ENCODE measurements at regions not wholly inside any gene's neighbourhood (a gene's known extent, or its start where the extent isn't known, plus 50 kb on each side); places are given as distances from the start of the nearest gene placed in this dataset.

GRCh38 chr12:28622406-28622805, 432.1 kb downstream of the CCDC91 start:
- Mint-ChIP-seq H3K9me3 (no peaks in the 10 kb centered on the region), H3K36me3 (ENCODE audit: low read depth) (no peaks in the 10 kb centered on the region), H3K4me3 (no peak overlapping the region), H3K27me3 (ENCODE audit: low read depth, poor library complexity) (peaks cover 4% of the 10 kb centered on the region), H3K27ac (no peak overlapping the region), H3K4me1 (no peaks in the 10 kb centered on the region)
- no peak for DNase-seq
- no peak for TF ChIP-seq CTCF (IDR thresholded peaks at IDR 0.05)

GRCh38 chr12:28626504-28626903, 436.2 kb downstream of the CCDC91 start:
- DNase-seq: no peak
- TF ChIP-seq CTCF (IDR thresholded peaks at IDR 0.05): no peak
- H3K27me3 Mint-ChIP-seq (ENCODE audit: low read depth, poor library complexity): peaks cover under 1% of the 10 kb centered on the region
- H3K4me3 Mint-ChIP-seq: no peak overlapping the region
- H3K4me1 Mint-ChIP-seq: no peaks in the 10 kb centered on the region
- no peaks in the 10 kb centered on the region for H3K36me3 Mint-ChIP-seq (ENCODE audit: low read depth)
- no peak overlapping the region for H3K27ac Mint-ChIP-seq
- H3K9me3 Mint-ChIP-seq: no peaks in the 10 kb centered on the region

GRCh38 chr12:28629691-28630090, 439.4 kb downstream of the CCDC91 start:
- no peaks in the 10 kb centered on the region for H3K4me1 Mint-ChIP-seq
- H3K27ac Mint-ChIP-seq: no peak overlapping the region
- DNase-seq: no peak
- peaks cover 4% of the 10 kb centered on the region for H3K27me3 Mint-ChIP-seq (ENCODE audit: low read depth, poor library complexity)
- TF ChIP-seq CTCF (IDR thresholded peaks at IDR 0.05): no peak
- H3K4me3 Mint-ChIP-seq: no peak overlapping the region
- no peaks in the 10 kb centered on the region for H3K9me3 Mint-ChIP-seq
- no peaks in the 10 kb centered on the region for H3K36me3 Mint-ChIP-seq (ENCODE audit: low read depth)

GRCh38 chr12:28631831-28632230, 441.6 kb downstream of the CCDC91 start:
- Mint-ChIP-seq H3K9me3 (no peaks in the 10 kb centered on the region), H3K27ac (no peak overlapping the region), H3K4me3 (no peak overlapping the region), H3K36me3 (ENCODE audit: low read depth) (no peaks in the 10 kb centered on the region), H3K27me3 (ENCODE audit: low read depth, poor library complexity) (peaks cover 4% of the 10 kb centered on the region), H3K4me1 (no peaks in the 10 kb centered on the region)
- no peak for DNase-seq
- TF ChIP-seq CTCF (IDR thresholded peaks at IDR 0.05): no peak

GRCh38 chr12:28640519-28640918, 450.3 kb downstream of the CCDC91 start:
- H3K4me3 Mint-ChIP-seq: no peak overlapping the region
- peaks cover 7% of the 10 kb centered on the region for H3K27me3 Mint-ChIP-seq (ENCODE audit: low read depth, poor library complexity)
- H3K4me1 Mint-ChIP-seq: no peaks in the 10 kb centered on the region
- no peaks in the 10 kb centered on the region for H3K36me3 Mint-ChIP-seq (ENCODE audit: low read depth)
- no peaks in the 10 kb centered on the region for H3K9me3 Mint-ChIP-seq
- no peak for DNase-seq
- H3K27ac Mint-ChIP-seq: no peak overlapping the region
- no peak for TF ChIP-seq CTCF (IDR thresholded peaks at IDR 0.05)

- TF ChIP-seq CTCF (IDR thresholded peaks at IDR 0.05): no peak
- H3K27ac Mint-ChIP-seq: no peak overlapping the region
- DNase-seq: no peak
- H3K27me3 Mint-ChIP-seq (ENCODE audit: low read depth, poor library complexity): peaks cover 4% of the 10 kb centered on the region
- H3K4me3 Mint-ChIP-seq: no peak overlapping the region
- H3K4me1 Mint-ChIP-seq: no peaks in the 10 kb centered on the region
- no peaks in the 10 kb centered on the region for H3K9me3 Mint-ChIP-seq
- no peaks in the 10 kb centered on the region for H3K36me3 Mint-ChIP-seq (ENCODE audit: low read depth)
Observed at GRCh38 chr12:28645436-28645835, 455.2 kb downstream of the CCDC91 start.

Data from nephron progenitor cell (in vitro differentiated cells).